CD4-positive, alpha-beta T cell (primary cell): ENCODE measurements at regions not wholly inside any gene's neighbourhood (a gene's known extent, or its start where the extent isn't known, plus 50 kb on each side); places are given as distances from the start of the nearest gene placed in this dataset.

Experiments used
- ATAC-seq: fragments of 200-7000 bp; cut with Tn5 transposase; one replicate; pipeline ENCODE4 v1.10.0; 2022; ENCODE audit warnings: mild to moderate bottlenecking; ENCODE audit not compliant: poor library complexity
- CTCF ChIA-PET: fragments of 350-600 bp; sonication (Branson Sonifier 250); formaldehyde crosslinking; loops from one replicate; lab custom pipeline; 2021; ENCODE audit warnings: antibody characterized with exemption, inconsistent platforms; lab: Charles Lee
- POLR2A ChIA-PET: fragments of 350-600 bp; sonication (Branson Sonifier 250); formaldehyde crosslinking; loops from one replicate; lab custom pipeline; 2021; ENCODE audit warnings: antibody characterized with exemption, inconsistent platforms; lab: Charles Lee
- DNase-seq, 14 experiments: peaks; one replicate each; pipeline ENCODE4 v3.0.0-alpha.2; 2013 to 2020; ENCODE audit warnings: mixed read lengths in 2 of 14
- H3K27ac ChIP-seq, 2 donors: one replicate each; pipeline versions ENCODE4 v1.5.1 to v1.7.0; 2013; ENCODE audit warnings: low read length in 2 of 2, low read depth in 1 of 2, mild to moderate bottlenecking in 1 of 2
- H3K27me3 ChIP-seq, 2 experiments: 1 replicate in 1 of 2; 2 replicates in 1 of 2; pipeline versions ENCODE4 v1.6.1 to v1.7.0; 2013; ENCODE audit warnings: low read length in 2 of 2, control low read depth in 1 of 2, mild to moderate bottlenecking in 1 of 2, moderate library complexity in 1 of 2; ENCODE audit not compliant: insufficient read depth in 2 of 2, control insufficient read depth in 1 of 2
- H3K36me3 ChIP-seq: one replicate; pipeline ENCODE4 v1.6.1; 2013; ENCODE audit warnings: low read length, control low read depth; ENCODE audit not compliant: insufficient read depth
- H3K4me1 ChIP-seq: one replicate; pipeline ENCODE4 v1.6.1; 2013; ENCODE audit warnings: low read length, control low read depth; ENCODE audit not compliant: insufficient read depth
- H3K4me3 ChIP-seq: one replicate; pipeline ENCODE4 v1.5.1; 2013; ENCODE audit warnings: mild to moderate bottlenecking, low read length, moderate library complexity
- H3K9me3 ChIP-seq, 2 experiments: 1 replicate in 1 of 2; 2 replicates in 1 of 2; pipeline versions ENCODE4 v1.6.1 to v1.7.0; 2013; ENCODE audit warnings: low read length in 2 of 2, mild to moderate bottlenecking in 2 of 2, control low read depth in 1 of 2, moderate library complexity in 1 of 2; ENCODE audit not compliant: control insufficient read depth in 1 of 2, insufficient read depth in 1 of 2
- H3K27ac Mint-ChIP-seq: one replicate; pipeline ENCODE4 v1.8.0; 2020; ENCODE audit warnings: mixed read lengths
- H3K27me3 Mint-ChIP-seq: one replicate; pipeline ENCODE4 v1.8.0; 2021; ENCODE audit warnings: mixed read lengths
- H3K36me3 Mint-ChIP-seq: one replicate; pipeline ENCODE4 v1.8.0; 2021; ENCODE audit warnings: low read depth, mixed read lengths
- H3K4me1 Mint-ChIP-seq: one replicate; pipeline ENCODE4 v1.8.0; 2021; ENCODE audit warnings: low read depth, mixed read lengths
- H3K4me3 Mint-ChIP-seq: one replicate; pipeline ENCODE4 v1.8.0; 2020; ENCODE audit warnings: mild to moderate bottlenecking, mixed read lengths
- H3K9me3 Mint-ChIP-seq: one replicate; pipeline ENCODE4 v1.8.0; 2020; ENCODE audit warnings: mixed read lengths
- CTCF ChIP-seq: fragments of 200-600 bp; IDR thresholded peaks from one replicate; pipeline ENCODE4 v1.8.0; 2022; ENCODE audit warnings: antibody characterized with exemption, mild to moderate bottlenecking
- intact Hi-C, 2 experiments: fragments of 100-400 bp; cut with DNase I in 1 of 2; cut with micrococcal nuclease in 1 of 2; formaldehyde crosslinking; loops; one replicate each; pipeline versions ENCODE4 v1.15.1 to v1.9.0; 2023 to 2025; cut with DNase I, micrococcal nuclease

GRCh38 chr14:73778736-73779135, 64.6 kb upstream of the PNMA1 start:
- H3K36me3 ChIP-seq = peaks cover 16% of the 10 kb centered on the region
- Mint-ChIP-seq H3K27me3 (no peaks in the 10 kb centered on the region), H3K9me3 (no peaks in the 10 kb centered on the region), H3K27ac (peak overlapping the region; percentile 52), H3K4me3 (peak overlapping the region; percentile 55), H3K4me1 (peaks cover 72% of the 10 kb centered on the region), H3K36me3 (peaks cover 4% of the 10 kb centered on the region)
- no peaks in the 10 kb centered on the region for H3K9me3 ChIP-seq
- peaks cover 64% of the 10 kb centered on the region for H3K4me1 ChIP-seq
- CTCF ChIA-PET = interaction anchor here (0.7 to 2.7 kb wide), 4 partner anchors 16 to 53 kb away, joined by 3 to 12 read pairs (median 4); no protein-coding TSS in a partner anchor
- no peak overlapping the region for H3K4me3 ChIP-seq
- POLR2A ChIA-PET = interaction anchor here (1.8 to 2.0 kb wide), 2 partner anchors 19 to 37 kb away, joined by 4 to 13 read pairs; a partner anchor contains a TSS
- intact Hi-C loops = no loop called here
- H3K27ac ChIP-seq = no peak overlapping the region
- no peak for TF ChIP-seq CTCF
- no peaks in the 10 kb centered on the region for H3K27me3 ChIP-seq
- DNase-seq (no peak), ATAC-seq (no peak)

- ChIA-PET POLR2A (interaction anchor here (0.7 to 8.8 kb wide), 6 partner anchors 9 to 126 kb away, joined by 3 to 153 read pairs (median 6); a partner anchor contains a TSS), CTCF (interaction anchor here (1.2 to 2.7 kb wide), 7 partner anchors 9 to 49 kb away, joined by 3 to 27 read pairs (median 6); a partner anchor contains a TSS)
- Histone ChIP-seq H3K9me3 (no peaks in the 10 kb centered on the region), H3K27ac (peak overlapping the region in 1 of 2 donors; percentile 10), H3K36me3 (peaks cover 11% of the 10 kb centered on the region), H3K4me1 (peaks cover 57% of the 10 kb centered on the region), H3K4me3 (no peak overlapping the region), H3K27me3 (no peaks in the 10 kb centered on the region)
- TF ChIP-seq CTCF = no peak
- H3K27me3 Mint-ChIP-seq = no peaks in the 10 kb centered on the region
- H3K4me3 Mint-ChIP-seq = peak overlapping the region; percentile 39
- intact Hi-C loops = loop anchor here (1.0 to 2.0 kb wide), 3 partner anchors 9 to 49 kb away; no protein-coding TSS in a partner anchor
- H3K27ac Mint-ChIP-seq = peak overlapping the region; percentile 73
- peak in 6 of 14 experiments; percentile 28 to 69 (median 44) for DNase-seq
- peaks cover 70% of the 10 kb centered on the region for H3K4me1 Mint-ChIP-seq
- ATAC-seq = peak; percentile 72
- H3K9me3 Mint-ChIP-seq = no peaks in the 10 kb centered on the region
- H3K36me3 Mint-ChIP-seq = peaks cover 4% of the 10 kb centered on the region
Measured at GRCh38 chr14:73777420-73777819, 63.2 kb upstream of the PNMA1 start.

- no peaks in the 10 kb centered on the region for H3K9me3 ChIP-seq
Measured at GRCh38 chr14:73776194-73776537, 62.0 kb upstream of the PNMA1 start.

More at GRCh38 chr14:73776194-73776537, 62.0 kb upstream of the PNMA1 start:
- no peaks in the 10 kb centered on the region for H3K27me3 Mint-ChIP-seq
- no peak overlapping the region for H3K4me3 ChIP-seq
- H3K4me1 Mint-ChIP-seq = peaks cover 82% of the 10 kb centered on the region
- no peak overlapping the region for H3K27ac ChIP-seq
- no peak for DNase-seq
- no peaks in the 10 kb centered on the region for H3K9me3 Mint-ChIP-seq
- ChIA-PET POLR2A (interaction anchor here (1.0 to 8.8 kb wide), 7 partner anchors 9 to 163 kb away, joined by 3 to 153 read pairs (median 9); partner anchors contain the start of gene PTGR2), CTCF (interaction anchor here (1.0 to 8.1 kb wide), 5 partner anchors 8 to 49 kb away, joined by 3 to 60 read pairs (median 5); a partner anchor contains a TSS)
- peaks cover 4% of the 10 kb centered on the region for H3K36me3 Mint-ChIP-seq
- H3K27ac Mint-ChIP-seq = peak overlapping the region; percentile 85
- intact Hi-C loops = loop anchor here in 1 of 2 experiments (2.0 kb wide), 1 partner anchor 47 kb away; no protein-coding TSS in a partner anchor
- no peak for TF ChIP-seq CTCF
- no peaks in the 10 kb centered on the region for H3K27me3 ChIP-seq
- peaks cover 64% of the 10 kb centered on the region for H3K4me1 ChIP-seq
- peaks cover 11% of the 10 kb centered on the region for H3K36me3 ChIP-seq
- H3K4me3 Mint-ChIP-seq = peak overlapping the region; percentile 34
- no peak for ATAC-seq
